GM18517 (cell line): ENCODE measurements at regions not wholly inside any gene's neighbourhood (a gene's known extent, or its start where the extent isn't known, plus 50 kb on each side); places are given as distances from the start of the nearest gene placed in this dataset.

ENCODE experiments used
- ATAC-seq: cut with Tn5 transposase; IDR thresholded peaks from one replicate; pipeline ENCODE4 v1.9.1; 2021; ENCODE audit warnings: mild to moderate bottlenecking, moderate library complexity; ENCODE audit not compliant: unreplicated experiment

GRCh38 chr5:112653638-112654205 is 84.0 kb upstream of the APC start:
- ATAC-seq: no peak

DNA sequence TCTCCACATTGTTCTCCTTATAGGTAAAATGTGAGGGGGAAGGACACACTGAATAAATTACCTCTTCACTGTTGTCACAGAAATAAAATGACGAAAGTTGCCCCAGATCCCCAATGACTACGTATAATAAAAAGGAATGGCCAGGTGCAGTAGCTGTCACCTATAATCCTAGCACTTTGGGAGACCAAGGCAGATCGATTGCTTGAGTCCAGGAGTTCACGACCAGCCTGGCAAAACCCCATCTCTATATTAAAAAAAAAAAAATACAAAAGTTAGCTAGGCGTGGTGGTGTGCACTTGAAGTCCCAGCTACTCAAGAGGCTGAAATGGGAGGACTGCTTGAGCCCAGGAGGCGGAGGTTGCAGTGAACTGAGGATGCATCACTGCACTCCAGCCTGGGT is 82.2 kb upstream of the APC start:
- no peak for ATAC-seq

DNA sequence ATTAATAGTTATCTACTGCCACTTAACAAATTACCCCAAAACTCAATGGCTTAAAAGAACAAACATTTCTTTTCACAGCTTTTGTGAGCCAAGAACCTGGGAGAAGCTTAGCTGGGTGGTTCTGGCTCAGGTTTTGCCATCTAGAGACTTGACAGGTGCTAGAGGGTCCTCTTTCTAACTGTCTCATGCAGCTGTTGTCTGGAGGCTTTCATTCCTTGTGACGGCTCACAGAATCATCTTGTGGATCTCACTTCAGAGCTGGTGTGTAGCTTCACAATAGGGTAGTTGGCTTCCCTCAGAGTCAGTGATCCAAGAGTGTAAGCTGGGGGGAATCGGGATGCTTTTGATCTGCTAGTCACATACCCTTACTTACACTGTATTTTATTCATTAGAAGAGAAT is 81.2 kb upstream of the APC start:
- ATAC-seq: no peak

- no peak for ATAC-seq
These were observed 79.9 kb upstream of the APC start for GRCh38 chr5:112657804-112658203.

GRCh38 chr5:112660359-112660758 is 77.3 kb upstream of the APC start:
- ATAC-seq: no peak

DNA sequence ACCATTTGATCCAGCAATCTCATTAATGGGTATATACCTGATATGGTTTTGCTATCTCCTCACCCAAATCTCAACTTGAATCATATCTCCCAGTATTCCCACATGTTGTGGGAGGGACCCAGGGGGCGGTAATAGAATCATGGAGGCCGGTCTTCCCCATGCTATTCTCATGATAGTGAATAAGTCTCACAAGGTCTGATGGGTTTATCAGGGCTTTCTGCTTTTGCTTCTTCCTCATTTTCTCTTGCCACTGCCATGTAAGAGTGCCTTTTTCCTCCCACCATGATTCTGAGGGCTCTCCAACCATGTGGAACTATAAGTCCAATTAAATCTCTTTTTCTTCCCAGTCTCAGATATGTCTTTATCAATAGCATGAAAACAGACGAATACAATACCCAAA is 74.5 kb upstream of the APC start:
- no peak for ATAC-seq

GRCh38 chr5:112668016-112668415 is 69.7 kb upstream of the APC start:
- no peak for ATAC-seq

DNA sequence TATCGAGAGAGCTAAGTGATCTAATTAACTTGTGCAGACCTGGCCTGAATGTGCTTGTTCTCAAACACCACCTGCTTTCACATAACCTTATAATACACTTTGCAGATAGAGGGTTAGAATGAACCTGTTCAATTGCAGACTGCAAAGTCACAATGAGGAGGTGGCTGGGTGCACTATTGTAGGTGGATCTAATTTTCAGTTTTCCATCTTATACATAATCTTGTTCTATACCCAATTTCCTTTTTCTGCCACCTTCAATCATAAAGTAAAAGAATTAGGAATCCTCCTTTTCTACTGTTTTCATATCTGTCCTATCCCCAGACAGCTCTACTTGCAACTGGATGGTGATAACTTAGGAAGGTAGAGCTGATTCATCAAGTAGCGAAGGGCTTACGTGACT is 68.8 kb upstream of the APC start:
- ATAC-seq: no peak

DNA sequence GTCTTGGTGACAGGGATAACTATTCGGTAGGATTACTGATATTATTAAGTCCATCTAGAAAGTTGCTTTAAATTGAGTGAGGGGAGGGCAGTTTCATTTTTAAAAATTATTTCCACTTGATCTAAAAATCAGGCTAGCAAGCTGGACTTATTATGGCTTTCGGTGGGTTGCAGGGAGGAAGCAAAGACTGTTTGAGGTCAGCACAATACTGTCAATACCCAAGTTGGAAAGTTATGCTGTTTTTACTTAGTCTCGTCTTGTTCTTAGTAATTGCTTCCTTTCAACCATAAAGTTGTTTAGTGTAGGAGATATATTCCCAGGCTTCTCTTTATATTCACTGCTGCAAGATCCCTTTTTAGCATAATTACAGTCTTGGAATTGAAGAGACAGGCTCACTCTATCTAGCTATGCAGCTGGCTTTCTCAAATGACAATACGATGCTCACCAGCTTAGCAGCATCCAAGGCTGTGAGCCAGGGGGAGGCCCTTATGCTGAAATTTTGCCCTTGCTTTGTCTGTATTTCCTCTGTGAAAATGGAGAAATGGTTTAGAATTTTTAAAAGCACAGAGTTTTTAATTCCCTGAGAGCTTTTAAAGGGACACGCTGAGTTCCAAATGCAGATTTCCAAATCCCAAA is 68.2 kb upstream of the APC start:
- ATAC-seq: no peak

DNA sequence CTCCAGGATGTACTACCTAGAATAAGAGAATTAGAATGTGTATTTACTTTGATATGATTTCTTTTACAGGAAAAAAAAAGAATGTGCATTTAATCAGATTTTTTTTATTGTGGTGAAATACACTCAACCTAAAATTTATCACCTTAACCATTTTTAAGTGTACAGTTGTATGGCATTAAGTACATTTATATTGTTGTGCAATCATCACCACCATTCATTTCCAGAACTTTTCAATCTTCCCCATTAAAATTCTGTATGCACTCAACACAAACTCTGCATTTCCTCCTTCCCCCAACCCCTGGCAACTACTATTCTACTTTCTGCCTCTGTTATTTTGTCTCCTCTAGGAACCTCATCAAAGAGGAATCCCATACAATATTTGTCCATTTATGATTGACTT is 66.0 kb upstream of the APC start:
- no peak for ATAC-seq

DNA sequence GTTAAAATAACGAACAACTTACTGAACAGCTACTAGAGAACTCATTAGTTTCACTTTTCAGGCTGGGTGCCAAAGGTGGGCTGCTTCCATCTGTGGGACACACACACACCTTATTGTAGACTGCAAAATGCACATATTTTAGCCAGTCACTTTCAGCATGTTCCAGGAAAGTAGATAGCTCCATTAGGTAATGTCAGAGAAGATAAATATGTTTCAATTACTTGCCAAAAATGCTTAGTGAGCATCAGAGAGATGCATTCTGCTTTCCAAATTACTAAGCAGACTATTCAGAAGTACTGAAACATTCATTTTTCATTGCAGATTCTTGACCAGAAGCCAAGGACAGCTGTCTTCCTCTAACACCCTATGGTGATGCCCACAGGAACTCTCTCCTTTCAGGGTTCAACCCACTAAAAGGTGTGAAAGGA is 56.2 kb upstream of the APC start:
- peak; percentile 65 for ATAC-seq

DNA sequence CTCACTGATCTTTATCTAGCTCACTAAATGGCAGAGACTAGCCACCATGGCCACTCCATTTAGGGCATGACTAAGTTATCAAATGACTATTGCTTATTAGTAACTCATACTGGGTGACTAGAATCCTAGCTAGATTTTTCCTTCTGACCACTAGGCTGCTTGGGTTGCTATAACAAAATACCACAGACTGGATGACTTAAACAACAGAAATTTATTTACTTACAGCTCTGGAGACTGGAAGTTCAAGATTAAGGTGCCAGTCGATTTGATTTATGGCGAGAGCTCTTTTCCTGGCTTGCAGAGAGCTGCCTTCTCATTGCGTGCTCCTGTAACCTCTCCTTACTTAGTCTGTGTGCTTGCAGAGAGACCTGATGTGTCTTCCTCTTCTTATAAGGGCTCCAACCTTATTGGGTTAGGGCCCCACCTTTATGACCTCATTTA is 55.0 kb upstream of the APC start:
- no peak for ATAC-seq

DNA sequence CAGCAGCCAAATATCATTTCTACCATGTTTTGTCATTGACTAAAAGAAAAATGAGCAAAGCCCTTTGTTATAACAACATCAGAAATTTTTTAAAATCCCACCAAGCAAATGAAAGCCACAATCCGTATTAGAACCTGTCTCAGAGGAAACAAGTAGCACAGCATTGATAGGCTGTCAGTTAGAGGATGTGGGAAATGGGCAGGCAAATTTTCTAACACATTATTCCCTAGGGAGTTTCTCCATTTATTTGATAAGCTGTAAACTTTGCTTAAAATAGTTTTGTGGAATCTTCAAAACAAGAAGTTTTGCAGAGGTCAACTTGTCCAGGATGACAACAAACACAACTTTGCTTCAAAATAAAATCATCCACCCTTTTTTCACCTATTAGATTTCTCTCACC is 53.6 kb upstream of the APC start:
- ATAC-seq: no peak

- ATAC-seq: no peak
These were observed 52.9 kb upstream of the APC start for GRCh38 chr5:112684737-112685136.

- no peak for ATAC-seq
These were observed 52.3 kb upstream of the APC start for GRCh38 chr5:112685386-112685785.

DNA sequence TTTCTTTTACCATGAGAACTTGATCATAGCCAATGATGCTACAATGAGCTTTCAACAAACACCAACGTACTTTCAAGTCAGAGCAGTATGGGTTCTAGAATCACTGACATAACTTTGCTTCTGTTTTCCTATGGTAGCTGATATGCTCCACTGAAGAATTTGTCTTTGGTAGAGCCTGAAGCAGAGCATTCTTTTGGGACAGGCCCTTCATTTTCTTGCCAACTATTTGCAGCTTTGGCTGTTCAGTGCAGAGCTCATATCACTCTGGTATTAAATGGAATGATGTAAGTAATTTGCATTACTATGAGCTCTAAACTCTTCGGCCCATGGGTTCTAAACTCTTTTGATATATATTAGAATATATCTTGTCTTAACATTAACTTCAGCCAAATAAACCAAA is 51.8 kb upstream of the APC start:
- ATAC-seq: no peak

GRCh38 chr5:112686675-112687074 is 51.0 kb upstream of the APC start:
- ATAC-seq: no peak

GRCh38 chr5:112687306-112687705 is 50.4 kb upstream of the APC start:
- no peak for ATAC-seq
